EL (cell line): ENCODE measurements at regions not wholly inside any gene's neighbourhood (a gene's known extent, or its start where the extent isn't known, plus 50 kb on each side); places are given as distances from the start of the nearest gene placed in this dataset.

Source experiments
- DNase-seq: peaks from one replicate; pipeline ENCODE4 v3.0.0-alpha.2; 2016

- DNase-seq, result no peak
These were observed 527.0 kb downstream of the TLE1 start for GRCh38 chr9:81162361-81162760.

- no peak for DNase-seq
These were observed 533.0 kb downstream of the TLE1 start for GRCh38 chr9:81156381-81156780.

GRCh38 chr9:81150016-81150625 is 539.2 kb downstream of the TLE1 start:
- DNase-seq, result no peak

GRCh38 chr9:81146684-81147337 is 542.5 kb downstream of the TLE1 start:
- peak; percentile 58 for DNase-seq

DNA sequence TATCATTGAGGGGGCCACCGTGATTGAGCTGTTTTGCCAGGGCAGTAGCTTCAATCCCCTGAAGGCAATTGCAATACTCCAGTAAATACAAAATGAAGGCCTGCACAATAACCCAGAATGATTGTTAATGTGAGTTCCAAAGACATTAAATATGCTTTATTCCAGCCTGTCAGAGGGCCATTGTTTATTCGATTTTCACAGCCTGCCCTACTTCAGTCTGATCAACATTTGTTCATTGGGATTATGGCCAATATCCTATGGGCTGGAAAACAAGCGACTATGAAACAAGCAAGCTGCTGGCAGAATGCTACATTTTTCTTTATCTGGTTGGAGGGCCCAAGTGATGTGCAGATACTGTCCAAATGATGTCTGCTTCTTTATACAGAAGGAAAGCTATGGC is 543.1 kb downstream of the TLE1 start:
- DNase-seq, result no peak

DNA sequence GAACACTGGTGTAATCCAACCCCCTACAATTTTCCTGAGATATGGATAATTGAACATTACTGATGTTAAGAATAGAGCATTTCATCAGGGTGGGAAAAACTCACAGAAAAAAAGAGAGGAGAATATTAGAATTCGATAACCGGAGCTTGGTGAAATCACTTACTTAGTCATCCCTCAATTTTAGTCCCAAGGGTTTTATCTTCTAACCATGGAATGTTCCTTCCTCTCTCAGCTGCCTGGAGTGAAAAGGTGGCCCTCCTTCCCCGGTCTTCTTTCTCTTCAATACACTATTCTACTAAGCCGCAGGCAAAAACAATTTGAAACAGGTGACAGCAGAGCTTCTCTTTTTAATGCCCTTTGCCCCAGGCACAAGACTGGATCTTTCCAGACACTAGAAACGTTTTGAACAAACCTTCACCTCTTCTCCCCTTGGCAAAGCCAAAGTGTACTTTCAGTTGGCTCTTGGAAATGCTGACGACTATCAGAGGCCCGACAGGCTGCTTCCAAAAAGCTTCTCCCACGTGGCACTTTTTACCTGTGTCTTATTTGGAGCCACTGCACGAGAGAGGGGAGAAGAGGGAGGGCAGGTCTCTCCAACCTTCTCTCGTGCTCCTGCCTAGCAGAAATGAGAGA is 543.9 kb downstream of the TLE1 start:
- DNase-seq, result peak; percentile 5

DNA sequence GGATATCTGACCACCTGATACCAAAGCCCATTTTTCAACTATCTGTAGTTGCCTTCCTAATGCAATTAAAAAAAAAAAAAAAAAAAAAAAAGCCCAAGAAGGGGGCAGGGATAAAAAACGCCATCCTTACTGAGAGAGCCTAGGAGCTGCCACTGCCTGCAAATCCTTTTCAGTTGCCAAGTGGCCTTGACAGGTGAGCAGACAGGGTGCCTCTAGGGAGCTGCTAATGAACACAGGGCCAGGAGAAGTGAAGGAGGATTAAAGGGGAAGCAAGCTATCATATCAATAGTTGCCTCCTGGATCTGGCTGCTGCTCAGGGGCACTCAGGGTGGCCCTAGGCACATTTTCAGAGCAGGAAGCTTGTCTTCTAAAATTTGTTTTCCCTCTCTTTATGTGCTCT is 547.4 kb downstream of the TLE1 start:
- DNase-seq, result no peak

GRCh38 chr9:81137976-81138568 is 551.3 kb downstream of the TLE1 start:
- DNase-seq, result no peak

GRCh38 chr9:81132796-81133195 is 556.6 kb downstream of the TLE1 start:
- DNase-seq, result peak; percentile 9

- DNase-seq, result peak; percentile 46
These were observed 557.0 kb downstream of the TLE1 start for GRCh38 chr9:81132318-81132717.

DNA sequence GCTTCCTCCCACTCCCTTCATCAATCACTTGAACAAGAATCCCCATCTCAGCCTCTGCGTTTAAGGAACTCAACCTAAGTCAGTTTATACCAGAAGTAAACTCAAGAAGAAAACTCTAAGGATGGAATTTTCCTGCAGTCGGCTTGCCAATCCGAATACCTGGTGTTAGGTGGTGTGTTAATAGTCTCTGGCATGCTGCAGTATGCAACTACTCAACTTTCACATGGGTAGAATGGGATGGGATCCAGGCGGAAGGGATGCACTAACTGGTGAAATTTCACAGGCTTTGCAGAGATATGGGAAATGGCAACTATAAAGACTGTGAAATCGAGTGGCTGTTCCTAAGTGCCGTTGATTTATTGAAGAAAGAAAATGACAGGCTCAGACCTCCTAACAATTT is 560.6 kb downstream of the TLE1 start:
- DNase-seq, result no peak

GRCh38 chr9:81125446-81126092 is 563.8 kb downstream of the TLE1 start:
- DNase-seq, result peak; percentile 38

GRCh38 chr9:81123526-81123925 is 565.8 kb downstream of the TLE1 start:
- no peak for DNase-seq

- DNase-seq, result no peak
These were observed 566.6 kb downstream of the TLE1 start for GRCh38 chr9:81122749-81123148.

- DNase-seq, result no peak
These were observed 569.8 kb downstream of the TLE1 start for GRCh38 chr9:81119591-81119990.

DNA sequence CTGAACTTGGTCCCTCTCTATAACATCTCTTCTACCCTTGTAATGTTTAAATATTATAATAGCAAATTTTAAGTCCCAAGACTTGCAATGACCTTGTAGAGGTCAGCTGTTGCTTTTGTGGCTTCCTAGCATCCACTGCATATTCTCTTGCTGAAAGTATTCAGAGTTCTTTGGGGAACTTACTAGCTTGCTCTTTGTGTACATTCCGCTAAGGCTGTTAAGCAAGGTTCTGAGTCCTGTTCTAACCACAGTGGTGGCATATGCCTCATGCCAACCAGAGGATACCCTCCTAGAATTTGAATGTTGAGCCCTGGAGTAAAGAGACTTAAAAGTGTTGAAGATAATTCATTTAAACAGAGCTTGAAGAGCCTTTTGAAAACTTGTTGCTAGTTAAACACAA is 570.9 kb downstream of the TLE1 start:
- no peak for DNase-seq

- DNase-seq, result no peak
These were observed 572.8 kb downstream of the TLE1 start for GRCh38 chr9:81116340-81117137.

DNA sequence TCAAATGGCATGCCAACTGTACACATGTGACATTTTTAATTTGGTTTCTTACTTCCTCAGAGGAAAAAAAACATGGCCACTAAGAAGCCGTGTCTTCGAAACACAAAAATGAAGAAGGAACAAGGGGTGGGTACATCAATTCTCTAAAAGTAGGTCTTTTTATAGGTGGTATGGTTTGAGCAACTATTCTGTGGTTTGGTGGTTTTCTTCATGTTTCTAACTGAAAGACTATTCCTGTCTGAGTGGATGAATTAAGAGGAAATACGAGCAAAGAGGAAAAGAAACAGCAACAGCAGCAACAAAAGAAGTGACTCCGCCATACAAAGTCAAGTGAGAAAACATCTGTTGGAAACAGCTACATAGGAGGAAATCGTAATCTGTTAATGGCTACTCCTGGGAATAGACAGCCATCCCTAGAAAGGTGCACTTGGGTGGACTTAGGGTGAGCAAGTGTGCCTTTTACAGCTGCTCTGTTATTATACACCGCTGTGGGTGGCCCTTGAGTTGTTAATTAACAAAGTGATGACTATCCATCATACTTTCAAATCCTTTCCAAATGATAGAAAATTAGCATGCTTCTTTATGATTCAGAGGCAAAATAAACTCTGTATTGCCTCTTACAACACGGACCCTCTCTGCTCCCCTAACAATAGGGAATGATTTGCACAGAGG is 575.8 kb downstream of the TLE1 start:
- DNase-seq, result no peak

- no peak for DNase-seq
These were observed 576.5 kb downstream of the TLE1 start for GRCh38 chr9:81112627-81113452.

DNA sequence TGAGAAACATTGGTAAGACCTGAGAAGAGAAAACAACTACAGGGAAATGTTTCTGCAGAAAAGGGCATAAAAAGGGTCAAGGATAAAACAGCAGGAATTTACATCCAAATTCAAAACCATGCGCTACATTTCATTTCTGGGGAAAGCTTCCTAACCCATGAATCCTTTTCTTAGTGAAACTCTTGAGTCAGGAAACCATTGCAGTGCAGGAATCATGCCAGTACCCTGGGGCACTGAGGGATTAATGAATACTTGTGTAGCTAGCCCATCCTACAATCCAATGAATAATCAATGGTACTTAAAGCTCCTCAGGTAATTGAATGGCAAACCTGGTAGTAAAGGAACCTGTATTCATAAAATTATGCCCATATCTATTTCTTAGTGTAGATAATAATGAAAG is 580.5 kb downstream of the TLE1 start:
- DNase-seq, result peak; percentile 45

DNA sequence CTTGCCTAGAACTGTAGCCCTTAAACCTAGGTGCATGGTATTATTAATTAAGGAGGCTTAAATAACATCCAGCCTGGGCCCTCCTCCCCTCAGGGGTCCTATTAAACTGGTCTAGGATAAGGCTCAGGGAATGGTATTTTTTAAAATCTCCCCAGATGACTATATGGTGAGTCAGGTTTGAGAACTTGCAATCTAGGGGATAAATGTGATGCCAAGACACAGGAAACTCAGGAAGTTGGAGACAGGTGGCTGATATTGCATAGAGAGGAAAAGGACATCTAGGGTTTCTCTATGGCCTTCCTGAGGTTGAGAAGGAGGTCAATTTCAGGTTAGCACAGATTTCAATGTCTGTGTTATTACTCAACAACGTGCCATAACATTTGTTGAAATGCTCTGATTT is 581.0 kb downstream of the TLE1 start:
- peak; percentile 67 for DNase-seq
